HFFc6 (cell line): ENCODE measurements at regions not wholly inside any gene's neighbourhood (a gene's known extent, or its start where the extent isn't known, plus 50 kb on each side); places are given as distances from the start of the nearest gene placed in this dataset.

Experiments
- DNase-seq: peaks from one replicate; pipeline ENCODE4 v3.0.0-alpha.2; 2018
- H3K27ac Mint-ChIP-seq: 2 replicates; pipeline ENCODE4 v1.8.0; 2020; ENCODE audit warnings: mild to moderate bottlenecking, mixed read lengths
- H3K27me3 Mint-ChIP-seq: 2 replicates; pipeline ENCODE4 v1.8.0; 2021; ENCODE audit warnings: mild to moderate bottlenecking, moderate library complexity, mixed read lengths; ENCODE audit not compliant: insufficient read depth
- H3K36me3 Mint-ChIP-seq: 2 replicates; pipeline ENCODE4 v1.8.0; 2021; ENCODE audit warnings: low read depth, mixed read lengths
- H3K4me1 Mint-ChIP-seq: 2 replicates; pipeline ENCODE4 v1.8.0; 2020; ENCODE audit warnings: low read depth, mixed read lengths
- H3K4me3 Mint-ChIP-seq: 2 replicates; pipeline ENCODE4 v1.8.0; 2020; ENCODE audit warnings: mild to moderate bottlenecking, moderate library complexity, mixed read lengths
- H3K9me3 Mint-ChIP-seq: 2 replicates; pipeline ENCODE4 v1.8.0; 2020; ENCODE audit warnings: mild to moderate bottlenecking, mixed read lengths
- CTCF ChIP-seq: fragments of 200-600 bp; sonication (generic); IDR thresholded peaks from 2 replicates; pipeline ENCODE4 v1.5.0; 2021; ENCODE audit warnings: antibody characterized with exemption, mild to moderate bottlenecking

- TF ChIP-seq CTCF, result no peak
- Mint-ChIP-seq H3K36me3 (no peaks in the 10 kb centered on the region), H3K9me3 (no peaks in the 10 kb centered on the region; the same call in 1 of the 2 replicates), H3K4me1 (no peaks in the 10 kb centered on the region), H3K4me3 (no peak overlapping the region), H3K27ac (no peak overlapping the region), H3K27me3 (peaks cover 12% of the 10 kb centered on the region)
- no peak for DNase-seq
These were observed 83.4 kb downstream of the IRX5 start for GRCh38 chr16:55014022-55014421.

GRCh38 chr16:55015181-55015913, 84.7 kb downstream of the IRX5 start:
- no peaks in the 10 kb centered on the region for H3K4me1 Mint-ChIP-seq
- H3K4me3 Mint-ChIP-seq, result no peak overlapping the region
- H3K27ac Mint-ChIP-seq, result no peak overlapping the region
- peaks cover 10% of the 10 kb centered on the region for H3K9me3 Mint-ChIP-seq
- H3K27me3 Mint-ChIP-seq, result peaks cover 9% of the 10 kb centered on the region
- H3K36me3 Mint-ChIP-seq, result no peaks in the 10 kb centered on the region
- DNase-seq, result no peak
- TF ChIP-seq CTCF, result no peak

GRCh38 chr16:55016515-55016914, 85.8 kb downstream of the IRX5 start:
- Mint-ChIP-seq H3K4me1 (no peaks in the 10 kb centered on the region), H3K27me3 (peaks cover 9% of the 10 kb centered on the region), H3K4me3 (no peak overlapping the region), H3K9me3 (peaks cover 10% of the 10 kb centered on the region), H3K27ac (no peak overlapping the region), H3K36me3 (no peaks in the 10 kb centered on the region)
- no peak for TF ChIP-seq CTCF
- DNase-seq, result no peak

GRCh38 chr16:55017321-55017720, 86.7 kb downstream of the IRX5 start:
- Mint-ChIP-seq H3K36me3 (no peaks in the 10 kb centered on the region), H3K4me1 (no peaks in the 10 kb centered on the region), H3K9me3 (peaks cover 10% of the 10 kb centered on the region), H3K4me3 (no peak overlapping the region), H3K27me3 (peaks cover 6% of the 10 kb centered on the region), H3K27ac (no peak overlapping the region)
- DNase-seq, result no peak
- no peak for TF ChIP-seq CTCF

- DNase-seq, result no peak
- Mint-ChIP-seq H3K4me1 (no peaks in the 10 kb centered on the region), H3K9me3 (peaks cover 10% of the 10 kb centered on the region), H3K27me3 (peaks cover 10% of the 10 kb centered on the region), H3K4me3 (no peak overlapping the region), H3K27ac (no peak overlapping the region), H3K36me3 (no peaks in the 10 kb centered on the region)
- TF ChIP-seq CTCF, result no peak
These were observed 88.2 kb downstream of the IRX5 start for GRCh38 chr16:55018881-55019280.
